ENCODE measurements at regions not wholly inside any gene's neighbourhood (a gene's known extent, or its start where the extent isn't known, plus 50 kb on each side); places are given as distances from the start of the nearest gene placed in this dataset.
"Not testable (repeated sequence)": the region's sequence is repeated elsewhere in the genome, so short reads cannot be mapped to it uniquely, and the experiment has no call there.

DNA sequence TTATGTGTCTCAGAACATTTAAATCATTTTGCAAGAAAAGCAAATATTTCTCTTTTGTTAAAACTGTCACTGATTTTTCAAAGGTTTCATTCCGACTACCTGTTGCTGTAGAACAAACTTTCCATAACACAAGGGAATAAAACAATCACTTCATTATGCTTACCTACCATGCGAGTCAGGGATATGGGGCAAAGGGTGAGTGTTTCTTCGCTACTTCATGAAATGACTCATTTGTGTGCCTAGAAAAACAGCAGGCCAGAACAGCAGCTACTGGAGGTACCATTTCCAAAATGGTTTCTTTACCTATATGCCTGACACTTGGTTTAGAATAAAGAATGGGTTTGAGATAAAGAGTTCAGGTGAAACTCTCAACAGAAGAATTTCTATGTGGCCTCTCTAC, 712.5 kb downstream of the PLOD2 start:
- peak; percentile 18 for FAIRE-seq
- H3K36me3 ChIP-seq (ENCODE audit: control insufficient read depth, insufficient read depth, low read length), result no peaks in the 10 kb centered on the region
- no peaks in the 10 kb centered on the region for H3K27me3 ChIP-seq (ENCODE audit: control insufficient read depth, insufficient read depth, low read length)
- peak; percentile 64 for DNase-seq (ENCODE audit: low read depth)
- H3K4me3 ChIP-seq (ENCODE audit: low read depth, low read length), result no peak overlapping the region
- TF ChIP-seq, protein P1, sequence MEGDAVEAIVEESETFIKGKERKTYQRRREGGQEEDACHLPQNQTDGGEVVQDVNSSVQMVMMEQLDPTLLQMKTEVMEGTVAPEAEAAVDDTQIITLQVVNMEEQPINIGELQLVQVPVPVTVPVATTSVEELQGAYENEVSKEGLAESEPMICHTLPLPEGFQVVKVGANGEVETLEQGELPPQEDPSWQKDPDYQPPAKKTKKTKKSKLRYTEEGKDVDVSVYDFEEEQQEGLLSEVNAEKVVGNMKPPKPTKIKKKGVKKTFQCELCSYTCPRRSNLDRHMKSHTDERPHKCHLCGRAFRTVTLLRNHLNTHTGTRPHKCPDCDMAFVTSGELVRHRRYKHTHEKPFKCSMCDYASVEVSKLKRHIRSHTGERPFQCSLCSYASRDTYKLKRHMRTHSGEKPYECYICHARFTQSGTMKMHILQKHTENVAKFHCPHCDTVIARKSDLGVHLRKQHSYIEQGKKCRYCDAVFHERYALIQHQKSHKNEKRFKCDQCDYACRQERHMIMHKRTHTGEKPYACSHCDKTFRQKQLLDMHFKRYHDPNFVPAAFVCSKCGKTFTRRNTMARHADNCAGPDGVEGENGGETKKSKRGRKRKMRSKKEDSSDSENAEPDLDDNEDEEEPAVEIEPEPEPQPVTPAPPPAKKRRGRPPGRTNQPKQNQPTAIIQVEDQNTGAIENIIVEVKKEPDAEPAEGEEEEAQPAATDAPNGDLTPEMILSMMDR (IDR thresholded peaks at IDR 0.05; ENCODE audit: insufficient read depth, low read length, severe bottlenecking), result no peak

DNA sequence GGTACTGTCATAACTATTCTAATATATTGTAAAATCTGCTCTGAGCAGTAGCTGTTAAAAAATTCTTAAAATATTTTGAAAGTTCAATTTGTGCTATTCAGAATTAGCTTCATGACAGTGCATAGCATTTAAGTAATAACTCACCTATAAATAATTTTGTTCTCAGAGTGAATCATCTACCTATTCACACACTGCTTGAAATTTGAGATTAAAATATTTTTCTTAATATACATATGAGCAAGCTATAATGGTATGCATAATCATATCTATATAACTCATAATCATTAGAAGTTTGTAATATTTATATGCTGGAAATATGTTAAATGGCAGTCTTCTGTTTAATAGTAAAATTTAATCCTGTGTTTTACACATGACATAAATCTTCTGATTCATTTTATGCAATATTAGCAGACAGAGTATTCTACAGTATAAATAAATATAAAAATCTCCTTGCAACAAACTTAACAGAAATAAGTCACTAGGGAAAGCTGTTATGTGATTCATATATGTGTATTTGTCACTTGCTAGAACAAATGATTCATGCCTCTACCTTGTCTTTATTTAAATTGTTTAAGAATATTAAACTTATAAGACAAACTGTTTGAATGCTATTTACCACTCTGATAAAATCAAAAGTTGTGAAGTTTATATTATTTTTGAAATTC, 710.8 kb downstream of the PLOD2 start:
- FAIRE-seq (no peak), DNase-seq (ENCODE audit: low read depth) (peak; percentile 69)
- Histone ChIP-seq H3K4me3 (ENCODE audit: low read depth, low read length) (no peak overlapping the region), H3K27me3 (ENCODE audit: control insufficient read depth, insufficient read depth, low read length) (no peaks in the 10 kb centered on the region), H3K36me3 (ENCODE audit: control insufficient read depth, insufficient read depth, low read length) (no peaks in the 10 kb centered on the region)
- TF ChIP-seq, protein P1 (IDR thresholded peaks at IDR 0.05; ENCODE audit: insufficient read depth, low read length, severe bottlenecking), result no peak

DNA sequence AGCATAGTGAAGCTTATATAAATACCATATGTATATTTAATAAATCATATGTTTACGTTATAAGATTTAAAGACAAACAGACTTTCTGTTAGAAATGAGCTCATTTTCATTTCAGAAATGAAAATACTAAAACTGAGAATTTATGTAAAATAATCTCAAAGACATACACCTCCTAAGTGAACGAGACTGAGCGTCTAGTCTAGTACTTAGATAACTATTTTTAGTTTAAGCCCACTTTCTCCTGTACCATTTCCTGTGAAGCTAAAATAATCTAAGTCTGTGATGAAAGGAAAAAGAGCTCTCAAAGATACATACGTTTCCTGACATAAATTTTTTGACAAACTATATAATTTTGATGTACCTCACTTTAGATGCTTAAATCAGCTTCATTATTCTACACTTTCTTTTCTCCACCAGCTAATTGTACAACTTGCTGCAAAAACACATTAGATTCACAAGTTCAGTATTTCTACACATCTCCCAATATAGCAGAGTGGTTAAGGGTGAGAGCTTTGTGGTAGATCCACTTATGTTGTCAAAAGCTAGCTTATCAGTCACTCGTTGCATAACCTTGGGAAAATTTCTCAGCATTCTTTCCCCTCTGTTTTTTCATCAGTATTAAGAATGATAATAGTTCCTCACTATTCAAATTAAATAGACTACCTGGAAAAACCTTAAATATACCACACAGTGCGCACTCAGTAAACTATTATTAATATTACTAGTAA, 703.0 kb downstream of the PLOD2 start:
- no peaks in the 10 kb centered on the region for H3K36me3 ChIP-seq (ENCODE audit: control insufficient read depth, insufficient read depth, low read length)
- no peaks in the 10 kb centered on the region for H3K27me3 ChIP-seq (ENCODE audit: control insufficient read depth, insufficient read depth, low read length)
- H3K4me3 ChIP-seq (ENCODE audit: low read depth, low read length), result no peak overlapping the region
- TF ChIP-seq, protein P1 (IDR thresholded peaks at IDR 0.05; ENCODE audit: insufficient read depth, low read length, severe bottlenecking), result no peak
- FAIRE-seq, result no peak
- DNase-seq (ENCODE audit: low read depth), result no peak

DNA sequence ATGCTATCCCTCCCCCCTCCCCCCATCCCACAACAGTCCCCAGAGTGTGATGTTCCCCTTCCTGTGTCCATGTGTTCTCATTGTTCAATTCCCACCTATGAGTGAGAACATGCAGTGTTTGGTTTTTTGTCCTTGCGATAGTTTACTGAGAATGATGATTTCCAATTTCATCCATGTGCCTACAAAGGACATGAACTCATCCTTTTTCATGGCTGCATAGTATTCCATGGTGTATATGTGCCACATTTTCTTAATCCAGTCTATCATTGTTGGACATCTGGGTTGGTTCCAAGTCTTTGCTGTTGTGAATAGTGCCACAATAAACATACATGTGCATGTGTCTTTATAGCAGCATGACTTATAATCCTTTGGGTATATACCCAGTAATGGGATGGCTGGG, 701.3 kb downstream of the PLOD2 start:
- H3K36me3 ChIP-seq (ENCODE audit: control insufficient read depth, insufficient read depth, low read length); DNase-seq (ENCODE audit: low read depth); H3K27me3 ChIP-seq (ENCODE audit: control insufficient read depth, insufficient read depth, low read length); H3K4me3 ChIP-seq (ENCODE audit: low read depth, low read length); FAIRE-seq: not testable (repeated sequence)

DNA sequence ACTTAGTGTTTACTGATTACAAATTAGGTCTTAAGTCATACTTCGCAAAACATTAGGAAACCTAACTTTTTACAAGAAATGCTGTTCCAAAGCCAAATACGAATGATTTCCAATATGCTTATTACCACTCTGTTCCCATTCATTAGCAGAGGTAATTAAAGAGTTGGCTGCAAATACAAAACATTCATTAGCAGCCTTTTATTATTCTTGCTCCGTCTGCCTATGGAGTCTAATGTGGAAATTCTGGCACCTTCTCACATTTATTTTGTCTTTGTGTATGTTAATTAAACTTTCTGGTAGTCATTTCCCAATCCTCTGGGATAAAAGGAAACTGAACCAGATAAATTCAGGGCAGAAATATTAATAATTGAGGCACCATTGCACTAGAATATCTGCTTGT, 689.0 kb downstream of the PLOD2 start:
- DNase-seq (ENCODE audit: low read depth), result no peak
- no peak for FAIRE-seq
- Histone ChIP-seq H3K27me3 (ENCODE audit: control insufficient read depth, insufficient read depth, low read length) (no peaks in the 10 kb centered on the region), H3K4me3 (ENCODE audit: low read depth, low read length) (no peak overlapping the region), H3K36me3 (ENCODE audit: control insufficient read depth, insufficient read depth, low read length) (no peaks in the 10 kb centered on the region)
- TF ChIP-seq, protein P1 (IDR thresholded peaks at IDR 0.05; ENCODE audit: insufficient read depth, low read length, severe bottlenecking), result no peak

DNA sequence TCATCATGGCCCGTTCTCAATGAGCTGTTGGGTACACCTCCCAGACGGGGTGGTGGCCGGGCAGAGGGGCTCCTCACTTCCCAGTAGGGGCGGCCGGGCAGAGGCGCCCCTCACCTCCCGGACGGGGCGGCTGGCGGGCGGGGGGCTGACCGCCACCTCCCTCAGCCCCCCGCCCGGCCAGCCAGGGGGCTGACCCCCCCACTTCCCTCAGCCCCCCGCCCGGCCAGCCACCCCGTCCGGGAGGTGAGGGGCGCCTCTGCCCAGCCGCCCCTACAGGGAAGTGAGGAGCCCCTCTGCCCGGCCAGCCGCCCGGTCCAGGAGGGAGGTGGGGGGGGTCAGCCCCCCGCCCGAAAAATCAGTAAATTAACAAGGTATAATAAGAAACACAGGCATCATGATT, 678.2 kb downstream of the PLOD2 start:
- H3K27me3 ChIP-seq (ENCODE audit: control insufficient read depth, insufficient read depth, low read length); H3K36me3 ChIP-seq (ENCODE audit: control insufficient read depth, insufficient read depth, low read length); FAIRE-seq; DNase-seq (ENCODE audit: low read depth); H3K4me3 ChIP-seq (ENCODE audit: low read depth, low read length): not testable (repeated sequence)
